NCI-H1105 treated with DMSO at 0.1 percent for 48 hours (cell line): ENCODE measurements at regions not wholly inside any gene's neighbourhood (a gene's known extent, or its start where the extent isn't known, plus 50 kb on each side); places are given as distances from the start of the nearest gene placed in this dataset.

Experiments
- DNase-seq: peaks from one replicate; lab custom pipeline; 2025; lab: John Stamatoyannopoulos, UW

GRCh38 chr9:89808756-89809181 lies 204.0 kb downstream of the GADD45G start:
- DNase-seq, result no peak

GRCh38 chr9:89810431-89810830 lies 205.6 kb downstream of the GADD45G start:
- DNase-seq, result no peak

GRCh38 chr9:89811356-89811755 lies 206.5 kb downstream of the GADD45G start:
- DNase-seq, result no peak

- no peak for DNase-seq
Measured at GRCh38 chr9:89811886-89812450, 207.2 kb downstream of the GADD45G start.

GRCh38 chr9:89812556-89813181 lies 207.9 kb downstream of the GADD45G start:
- no peak for DNase-seq

GRCh38 chr9:89813482-89813881 lies 208.7 kb downstream of the GADD45G start:
- no peak for DNase-seq

GRCh38 chr9:89814340-89815040 lies 209.7 kb downstream of the GADD45G start:
- no peak for DNase-seq

- no peak for DNase-seq
Measured at GRCh38 chr9:89815061-89815902, 210.5 kb downstream of the GADD45G start.

GRCh38 chr9:89815903-89816573 lies 211.2 kb downstream of the GADD45G start:
- DNase-seq, result no peak

- DNase-seq, result no peak
Measured at GRCh38 chr9:89817151-89817950, 212.5 kb downstream of the GADD45G start.

GRCh38 chr9:89820337-89820736 lies 215.5 kb downstream of the GADD45G start:
- no peak for DNase-seq

GRCh38 chr9:89821081-89821480 lies 216.3 kb downstream of the GADD45G start:
- no peak for DNase-seq

- DNase-seq, result no peak
Measured at GRCh38 chr9:89822996-89823395, 218.2 kb downstream of the GADD45G start.

- no peak for DNase-seq
Measured at GRCh38 chr9:89825669-89826068, 220.9 kb downstream of the GADD45G start.

GRCh38 chr9:89826186-89826585 lies 221.4 kb downstream of the GADD45G start:
- DNase-seq, result no peak

GRCh38 chr9:89829346-89829745 lies 224.5 kb downstream of the GADD45G start:
- DNase-seq, result no peak

- no peak for DNase-seq
Measured at GRCh38 chr9:89835666-89836065, 230.9 kb downstream of the GADD45G start.

- no peak for DNase-seq
Measured at GRCh38 chr9:89837162-89837933, 232.5 kb downstream of the GADD45G start.

- DNase-seq, result no peak
Measured at GRCh38 chr9:89837934-89838310, 233.1 kb downstream of the GADD45G start.

GRCh38 chr9:89838621-89839020 lies 233.8 kb downstream of the GADD45G start:
- DNase-seq, result no peak
